OCI-LY7 (cell line): ENCODE measurements at regions not wholly inside any gene's neighbourhood (a gene's known extent, or its start where the extent isn't known, plus 50 kb on each side); places are given as distances from the start of the nearest gene placed in this dataset.
A peak's percentile ranks its signal among the peaks of the same experiment; 100 is the strongest.

Experiments used
- BruUV-seq: library from RNA; stranded (reverse); fragments of 400-500 nt; replicated peaks from 2 replicates; lab custom pipeline; 2021; lab: Mats Ljungman, UMichigan
- CTCF ChIA-PET: fragments of 300-600 bp; sonication (Branson Sonifier 250); formaldehyde crosslinking; loops from one replicate; lab custom pipeline; 2022; ENCODE audit warnings: antibody characterized with exemption; ENCODE audit not compliant: unreplicated experiment; lab: Charles Lee
- POLR2A ChIA-PET: fragments of 300-600 bp; sonication (Branson Sonifier 250); formaldehyde crosslinking; loops from one replicate; lab custom pipeline; 2022; ENCODE audit warnings: antibody characterized with exemption; lab: Charles Lee
- DNase-seq: peaks from one replicate; pipeline ENCODE4 v3.0.0-alpha.2; 2015; ENCODE audit warnings: low spot score
- H2AFZ ChIP-seq: fragments of 200-600 bp; sonication (generic), shearing (Covaris generic); 2 replicates; pipeline ENCODE4 v1.6.1; 2014; ENCODE audit warnings: mild to moderate bottlenecking, antibody characterized with exemption, low read length, moderate library complexity
- H3K27ac ChIP-seq: fragments of 200-600 bp; sonication (generic); 2 replicates; pipeline ENCODE4 v1.5.1; 2014; ENCODE audit warnings: mixed run types, low read depth, mild to moderate bottlenecking, moderate library complexity, low read length, inconsistent platforms; ENCODE audit not compliant: poor library complexity, severe bottlenecking
- H3K36me3 ChIP-seq: fragments of 200-600 bp; sonication (generic); 2 replicates; pipeline ENCODE4 v1.6.1; 2014; ENCODE audit warnings: mild to moderate bottlenecking, antibody characterized with exemption, low read length, moderate library complexity, mixed read lengths; ENCODE audit not compliant: insufficient read depth
- H3K4me1 ChIP-seq: fragments of 200-600 bp; sonication (generic); 2 replicates; pipeline ENCODE4 v1.5.1; 2014; ENCODE audit warnings: mild to moderate bottlenecking, low read length; ENCODE audit not compliant: insufficient read depth, poor library complexity, severe bottlenecking
- H3K4me2 ChIP-seq: fragments of 200-600 bp; sonication (generic); 2 replicates; pipeline ENCODE4 v1.6.1; 2014; ENCODE audit warnings: mild to moderate bottlenecking, low read length
- H3K4me3 ChIP-seq: fragments of 200-600 bp; sonication (generic); 2 replicates; pipeline ENCODE4 v1.5.1; 2014; ENCODE audit warnings: mild to moderate bottlenecking, low read depth, low read length; ENCODE audit not compliant: poor library complexity, severe bottlenecking
- H3K79me2 ChIP-seq: fragments of 200-600 bp; sonication (generic); 2 replicates; pipeline ENCODE4 v1.6.1; 2016; ENCODE audit warnings: low read depth, mild to moderate bottlenecking, low read length, moderate library complexity, mixed read lengths; ENCODE audit not compliant: insufficient read depth
- H3K9me2 ChIP-seq: fragments of 200-600 bp; sonication (generic); 2 replicates; pipeline ENCODE4 v1.6.1; 2016; ENCODE audit warnings: mild to moderate bottlenecking, low read length, mixed read lengths; ENCODE audit not compliant: insufficient read depth
- H3K9me3 ChIP-seq: fragments of 200-600 bp; sonication (generic); 2 replicates; pipeline ENCODE4 v1.6.1; 2014; ENCODE audit warnings: mild to moderate bottlenecking, mixed run types, low read length, mixed read lengths
- H4K20me1 ChIP-seq: fragments of 200-600 bp; sonication (generic); 2 replicates; pipeline ENCODE4 v1.6.1; 2014; ENCODE audit warnings: mild to moderate bottlenecking, antibody characterized with exemption, low read length, moderate library complexity, mixed read lengths; ENCODE audit not compliant: insufficient read depth
- CTCF ChIP-seq: fragments of 200-600 bp; sonication (generic); conservative IDR thresholded peaks from 2 replicates; pipeline ENCODE4 v1.5.1; 2014; ENCODE audit warnings: mild to moderate bottlenecking, antibody characterized with exemption, low read length, moderate library complexity, mixed read lengths
- EZH2phosphoT487 ChIP-seq: fragments of 200-600 bp; sonication (generic); IDR thresholded peaks from 2 replicates; pipeline ENCODE4 v1.6.1; 2018; ENCODE audit warnings: low read depth, borderline replicate concordance, mild to moderate bottlenecking, mixed run types, antibody characterized with exemption, low read length, moderate library complexity, mixed read lengths
- intact Hi-C: fragments of 100-400 bp; cut with micrococcal nuclease; formaldehyde crosslinking; loops from one replicate; pipeline ENCODE4 v1.10.0; 2022; ENCODE audit not compliant: unreplicated experiment

- Histone ChIP-seq H3K27ac (peak overlapping the region; percentile 93), H3K4me2 (peak overlapping the region; percentile 71), H2AFZ (no peak overlapping the region), H3K4me3 (peak overlapping the region; percentile 53), H3K9me3 (peaks cover 11% of the 10 kb centered on the region; the same call in 1 of the 2 replicates), H3K4me1 (peaks cover 78% of the 10 kb centered on the region), H3K79me2 (no peaks in the 10 kb centered on the region), H3K36me3 (no peaks in the 10 kb centered on the region; the same call in 1 of the 2 replicates), H4K20me1 (no peaks in the 10 kb centered on the region), H3K9me2 (no peaks in the 10 kb centered on the region)
- intact Hi-C loops: loop anchor here (1.0 to 10.0 kb wide), 3 partner anchors 39 to 510 kb away; partner anchors contain the start of gene HSPA8
- peak; percentile 77 for DNase-seq
- ChIA-PET CTCF (interaction anchor here (0.6 kb wide), 1 partner anchor 1684 kb away, joined by 3 read pairs; no protein-coding TSS in a partner anchor), POLR2A (interaction anchor here (0.6 to 1.9 kb wide), 6 partner anchors 10 to 202 kb away, joined by 3 to 6 read pairs (median 5); partner anchors contain the start of gene HSPA8)
- TF ChIP-seq CTCF (no peak), EZH2phosphoT487 (no peak)
- no TSS peak for BruUV-seq
These were observed 69.4 kb upstream of the CLMP start for GRCh38 chr11:123264431-123264780.

GRCh38 chr11:123261345-123262106 lies 66.5 kb upstream of the CLMP start:
- ChIA-PET POLR2A (interaction anchor here (0.7 to 1.5 kb wide), 5 partner anchors 8 to 203 kb away, joined by 3 to 4 read pairs (median 3); no protein-coding TSS in a partner anchor), CTCF (interaction anchor here (0.5 to 1.2 kb wide), 8 partner anchors 15 to 1380 kb away, joined by 3 to 5 read pairs (median 3); no protein-coding TSS in a partner anchor)
- peak; percentile 80 for DNase-seq
- H3K9me3 ChIP-seq: peaks cover 25% of the 10 kb centered on the region; the same call in 1 of the 2 replicates
- H3K4me3 ChIP-seq: no peak overlapping the region
- peak overlapping the region; percentile 30 for H3K4me2 ChIP-seq
- intact Hi-C loops: loop anchor here (5.0 to 10.0 kb wide), 2 partner anchors 199 to 507 kb away; partner anchors contain the start of gene HSPA8
- H3K36me3 ChIP-seq: peaks cover 4% of the 10 kb centered on the region; the same call in 1 of the 2 replicates
- no peaks in the 10 kb centered on the region for H4K20me1 ChIP-seq
- no TSS peak for BruUV-seq
- no peaks in the 10 kb centered on the region for H3K9me2 ChIP-seq
- peaks cover 64% of the 10 kb centered on the region for H3K4me1 ChIP-seq
- TF ChIP-seq EZH2phosphoT487: no peak
- peak; percentile 98 for TF ChIP-seq CTCF
- H3K27ac ChIP-seq: peak overlapping the region; percentile 43
- no peaks in the 10 kb centered on the region for H3K79me2 ChIP-seq
- peak overlapping the region; percentile 88 for H2AFZ ChIP-seq
